T-helper 2 cell treated with Interferon-gamma antibody and Interleukin-4, amounts not matched to agents 5 μg/mL and 100 μg/mL, for 36 hours (primary cell): ENCODE measurements at regions not wholly inside any gene's neighbourhood (a gene's known extent, or its start where the extent isn't known, plus 50 kb on each side); places are given as distances from the start of the nearest gene placed in this dataset.

ENCODE experiments used
- DNase-seq: peaks from one replicate; pipeline ENCODE4 v3.0.0; 2021; ENCODE audit warnings: low spot score
- H3K27ac Mint-ChIP-seq: one replicate; pipeline ENCODE4 v1.8.0; 2021; ENCODE audit warnings: mild to moderate bottlenecking, mixed read lengths
- H3K27me3 Mint-ChIP-seq: one replicate; pipeline ENCODE4 v1.8.0; 2021; ENCODE audit warnings: low read depth, mixed read lengths
- H3K36me3 Mint-ChIP-seq: one replicate; pipeline ENCODE4 v1.8.0; 2021; ENCODE audit warnings: low read depth, mixed read lengths
- H3K4me1 Mint-ChIP-seq: one replicate; pipeline ENCODE4 v1.8.0; 2021; ENCODE audit warnings: low read depth, mixed read lengths
- H3K4me3 Mint-ChIP-seq: one replicate; pipeline ENCODE4 v1.8.0; 2022; ENCODE audit warnings: mild to moderate bottlenecking, moderate library complexity, mixed read lengths
- H3K9me3 Mint-ChIP-seq: one replicate; pipeline ENCODE4 v1.8.0; 2021; ENCODE audit warnings: mixed read lengths

DNA sequence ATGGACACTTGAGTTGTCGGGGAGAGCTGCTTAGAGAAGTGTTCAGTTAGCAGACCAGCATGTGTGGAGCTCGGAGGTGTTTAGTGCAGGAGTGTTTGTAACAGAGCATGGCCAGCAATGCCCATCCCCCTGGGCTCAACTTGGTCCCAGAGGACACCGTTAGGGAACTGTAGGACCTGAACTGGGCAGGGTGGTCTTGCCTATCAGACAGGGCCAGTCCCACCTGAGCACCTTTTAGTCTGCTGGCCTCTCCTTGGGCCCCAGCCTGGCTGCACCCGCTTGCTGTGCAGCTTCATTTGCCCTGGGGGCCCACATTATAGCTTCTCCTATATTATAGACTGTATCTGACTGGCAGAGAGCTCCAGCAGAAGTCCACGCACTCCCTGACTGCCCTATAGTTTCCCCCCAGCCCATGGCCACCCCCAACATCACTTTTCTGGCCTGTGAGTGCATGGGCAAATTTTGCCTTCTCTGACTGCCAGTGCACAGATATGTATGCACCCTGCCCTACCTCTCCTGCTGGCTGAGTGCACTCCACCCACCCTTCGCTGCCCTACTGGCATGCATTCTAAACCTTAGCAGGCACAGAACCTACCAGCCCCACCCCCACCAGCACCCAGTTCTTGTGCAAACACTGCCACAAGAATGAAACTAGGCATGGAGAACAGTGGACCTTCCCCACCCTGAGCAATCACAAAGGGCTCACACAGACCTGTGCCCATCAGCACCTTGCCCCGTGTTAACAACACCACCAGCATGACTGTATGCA lies 1030.6 kb upstream of the GHITM start:
- Mint-ChIP-seq H3K4me1 (no peaks in the 10 kb centered on the region), H3K4me3 (no peak overlapping the region), H3K9me3 (peaks cover 65% of the 10 kb centered on the region), H3K27ac (no peak overlapping the region), H3K27me3 (no peaks in the 10 kb centered on the region), H3K36me3 (no peaks in the 10 kb centered on the region)
- DNase-seq, result no peak

DNA sequence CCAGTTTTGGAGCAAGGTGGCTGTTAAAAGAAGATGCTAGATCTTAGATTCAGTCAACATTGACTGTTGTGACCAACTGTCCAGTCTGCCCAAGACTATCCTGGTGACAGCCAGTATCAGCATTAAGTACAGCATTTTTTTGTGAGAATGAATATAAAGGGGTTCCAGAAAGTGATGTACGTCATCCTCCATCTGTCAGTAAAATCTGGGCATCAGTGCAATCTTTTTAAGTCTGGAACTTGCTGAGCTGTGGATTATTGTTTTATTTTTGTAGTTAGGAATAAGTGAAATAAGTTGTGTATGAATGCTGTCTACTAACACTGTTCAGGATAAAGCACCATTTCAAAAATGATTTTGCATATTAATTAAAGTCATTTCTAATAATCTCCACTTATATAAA lies 1020.0 kb upstream of the GHITM start:
- H3K27ac Mint-ChIP-seq, result no peak overlapping the region
- H3K4me3 Mint-ChIP-seq, result no peak overlapping the region
- no peak for DNase-seq
- H3K36me3 Mint-ChIP-seq, result no peaks in the 10 kb centered on the region
- no peaks in the 10 kb centered on the region for H3K27me3 Mint-ChIP-seq
- H3K4me1 Mint-ChIP-seq, result no peaks in the 10 kb centered on the region
- peaks cover 35% of the 10 kb centered on the region for H3K9me3 Mint-ChIP-seq

- H3K27me3 Mint-ChIP-seq, result no peaks in the 10 kb centered on the region
- H3K4me3 Mint-ChIP-seq, result no peak overlapping the region
- H3K4me1 Mint-ChIP-seq, result no peaks in the 10 kb centered on the region
- DNase-seq, result no peak
- no peak overlapping the region for H3K27ac Mint-ChIP-seq
- no peaks in the 10 kb centered on the region for H3K36me3 Mint-ChIP-seq
- H3K9me3 Mint-ChIP-seq, result peaks cover 49% of the 10 kb centered on the region
Measured at GRCh38 chr10:83122336-83122735, 1017.0 kb upstream of the GHITM start.

DNA sequence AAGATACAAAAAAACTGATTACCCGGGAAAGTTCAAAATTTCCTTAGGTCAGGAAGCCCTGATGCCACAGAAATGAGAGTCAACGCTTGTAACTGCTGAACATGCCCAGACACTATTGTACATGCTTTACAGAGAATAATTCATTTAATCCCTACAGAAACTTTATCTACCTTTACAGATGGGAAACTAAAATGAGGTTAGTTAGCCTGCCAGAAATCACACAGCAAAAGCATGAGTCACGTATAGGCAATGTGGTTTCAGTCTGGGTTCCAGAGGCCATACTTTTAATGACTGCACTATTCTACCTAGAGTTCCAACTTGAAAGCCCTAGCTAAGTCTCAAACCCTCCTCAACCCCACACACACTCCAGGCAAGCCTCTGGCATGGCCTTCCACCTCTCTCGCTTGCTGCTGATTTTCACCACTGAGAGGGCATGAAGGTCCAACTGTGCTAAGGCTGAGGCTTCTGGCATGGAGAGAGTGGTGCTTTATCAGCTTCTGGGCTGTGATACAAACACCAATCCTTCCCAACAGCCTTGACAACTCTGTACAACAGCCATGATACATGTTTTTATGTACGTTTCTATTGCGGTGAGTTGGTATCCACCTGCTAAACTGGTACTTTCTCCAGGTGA lies 1011.2 kb upstream of the GHITM start:
- DNase-seq, result no peak
- H3K4me1 Mint-ChIP-seq, result no peaks in the 10 kb centered on the region
- H3K27me3 Mint-ChIP-seq, result no peaks in the 10 kb centered on the region
- H3K36me3 Mint-ChIP-seq, result no peaks in the 10 kb centered on the region
- H3K4me3 Mint-ChIP-seq, result no peak overlapping the region
- H3K9me3 Mint-ChIP-seq, result peaks cover 48% of the 10 kb centered on the region
- no peak overlapping the region for H3K27ac Mint-ChIP-seq

DNA sequence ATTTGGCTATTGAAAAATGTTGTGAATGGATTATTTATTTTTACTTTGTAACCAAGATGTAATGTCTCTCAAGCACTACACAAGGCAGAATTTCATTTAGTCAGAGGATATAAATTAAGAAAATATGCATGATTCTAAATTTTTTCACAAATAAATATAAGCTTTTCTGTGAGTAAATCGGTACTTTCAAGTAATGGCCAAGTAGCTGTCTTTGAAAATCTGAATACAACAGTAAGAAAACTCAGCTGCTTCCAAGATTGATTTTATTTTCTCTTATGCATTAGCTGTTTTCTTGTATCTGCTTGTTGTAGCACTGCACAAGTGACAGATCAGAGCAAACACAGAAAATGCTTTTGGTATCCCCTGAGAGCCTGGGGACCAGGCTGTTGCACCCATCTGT lies 998.5 kb upstream of the GHITM start:
- Mint-ChIP-seq H3K4me1 (no peaks in the 10 kb centered on the region), H3K27ac (no peak overlapping the region), H3K4me3 (no peak overlapping the region), H3K27me3 (no peaks in the 10 kb centered on the region), H3K36me3 (no peaks in the 10 kb centered on the region), H3K9me3 (peaks cover 16% of the 10 kb centered on the region)
- no peak for DNase-seq

GRCh38 chr10:83142074-83142563 lies 997.2 kb upstream of the GHITM start:
- Mint-ChIP-seq H3K4me3 (no peak overlapping the region), H3K4me1 (no peaks in the 10 kb centered on the region), H3K27ac (no peak overlapping the region), H3K36me3 (no peaks in the 10 kb centered on the region), H3K9me3 (peaks cover 16% of the 10 kb centered on the region), H3K27me3 (no peaks in the 10 kb centered on the region)
- no peak for DNase-seq

DNA sequence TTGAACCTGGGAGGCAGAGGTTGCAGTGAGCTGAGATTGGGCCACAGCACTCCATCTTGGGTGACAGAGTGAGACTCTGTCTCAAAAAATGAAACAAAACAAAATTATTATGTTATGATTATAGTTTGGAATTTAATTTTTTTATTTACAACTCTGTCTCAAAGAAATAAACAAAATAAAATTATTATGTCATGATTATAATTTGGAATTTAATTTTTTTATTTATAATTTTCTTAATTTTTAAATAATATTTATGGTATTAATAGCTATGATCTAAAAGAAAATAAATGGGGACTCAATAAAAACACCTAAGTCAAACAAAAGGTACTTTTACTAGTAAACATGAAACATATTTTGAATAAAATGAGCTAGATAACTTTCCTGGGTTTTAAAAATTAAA lies 994.8 kb upstream of the GHITM start:
- Mint-ChIP-seq H3K4me3 (no peak overlapping the region), H3K36me3 (no peaks in the 10 kb centered on the region), H3K4me1 (no peaks in the 10 kb centered on the region), H3K27ac (no peak overlapping the region), H3K9me3 (peaks cover 24% of the 10 kb centered on the region), H3K27me3 (no peaks in the 10 kb centered on the region)
- DNase-seq, result no peak

GRCh38 chr10:83153714-83154113 lies 985.6 kb upstream of the GHITM start:
- no peak for DNase-seq
- H3K36me3 Mint-ChIP-seq, result no peaks in the 10 kb centered on the region
- H3K27me3 Mint-ChIP-seq, result no peaks in the 10 kb centered on the region
- no peak overlapping the region for H3K27ac Mint-ChIP-seq
- no peaks in the 10 kb centered on the region for H3K4me1 Mint-ChIP-seq
- peaks cover 15% of the 10 kb centered on the region for H3K9me3 Mint-ChIP-seq
- no peak overlapping the region for H3K4me3 Mint-ChIP-seq

GRCh38 chr10:83164156-83164555 lies 975.2 kb upstream of the GHITM start:
- no peak for DNase-seq
- Mint-ChIP-seq H3K9me3 (peaks cover 14% of the 10 kb centered on the region), H3K36me3 (no peaks in the 10 kb centered on the region), H3K27me3 (no peaks in the 10 kb centered on the region), H3K4me1 (no peaks in the 10 kb centered on the region), H3K4me3 (no peak overlapping the region), H3K27ac (no peak overlapping the region)

GRCh38 chr10:83165265-83165664 lies 974.0 kb upstream of the GHITM start:
- no peaks in the 10 kb centered on the region for H3K36me3 Mint-ChIP-seq
- DNase-seq, result no peak

GRCh38 chr10:83166344-83166743 lies 973.0 kb upstream of the GHITM start:
- no peaks in the 10 kb centered on the region for H3K4me1 Mint-ChIP-seq
- no peaks in the 10 kb centered on the region for H3K36me3 Mint-ChIP-seq
- peaks cover 17% of the 10 kb centered on the region for H3K9me3 Mint-ChIP-seq
- no peak overlapping the region for H3K27ac Mint-ChIP-seq
- no peak overlapping the region for H3K4me3 Mint-ChIP-seq
- no peaks in the 10 kb centered on the region for H3K27me3 Mint-ChIP-seq
- no peak for DNase-seq

More at GRCh38 chr10:83165265-83165664, 974.0 kb upstream of the GHITM start:
- H3K27me3 Mint-ChIP-seq, result no peaks in the 10 kb centered on the region
- H3K27ac Mint-ChIP-seq, result no peak overlapping the region
- H3K4me1 Mint-ChIP-seq, result no peaks in the 10 kb centered on the region
- no peak overlapping the region for H3K4me3 Mint-ChIP-seq
- H3K9me3 Mint-ChIP-seq, result peaks cover 14% of the 10 kb centered on the region

- Mint-ChIP-seq H3K27me3 (no peaks in the 10 kb centered on the region), H3K36me3 (no peaks in the 10 kb centered on the region), H3K4me1 (no peaks in the 10 kb centered on the region), H3K9me3 (peaks cover 14% of the 10 kb centered on the region), H3K4me3 (no peak overlapping the region), H3K27ac (no peak overlapping the region)
- no peak for DNase-seq
Measured at GRCh38 chr10:83167081-83167480, 972.2 kb upstream of the GHITM start.

DNA sequence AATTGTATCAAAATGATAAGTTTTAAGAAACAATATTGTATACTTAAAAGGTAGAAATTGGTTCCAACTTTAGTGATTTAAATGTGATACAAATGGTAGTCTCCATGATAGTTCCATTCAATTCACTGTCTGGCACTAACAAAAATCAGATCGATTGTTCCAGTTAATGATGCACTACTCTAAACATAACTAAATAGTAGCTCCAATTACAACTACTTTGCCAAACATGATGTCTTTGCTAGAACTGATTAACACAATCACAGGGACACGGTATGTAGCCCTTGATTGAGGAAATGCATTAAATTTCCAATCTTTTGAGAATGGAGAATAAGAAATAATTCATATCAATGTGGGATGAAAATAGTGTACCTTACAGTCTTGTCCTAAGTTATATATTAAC lies 962.4 kb upstream of the GHITM start:
- Mint-ChIP-seq H3K27me3 (no peaks in the 10 kb centered on the region), H3K4me1 (no peaks in the 10 kb centered on the region), H3K4me3 (no peak overlapping the region), H3K27ac (no peak overlapping the region), H3K36me3 (no peaks in the 10 kb centered on the region), H3K9me3 (peaks cover 35% of the 10 kb centered on the region)
- no peak for DNase-seq

DNA sequence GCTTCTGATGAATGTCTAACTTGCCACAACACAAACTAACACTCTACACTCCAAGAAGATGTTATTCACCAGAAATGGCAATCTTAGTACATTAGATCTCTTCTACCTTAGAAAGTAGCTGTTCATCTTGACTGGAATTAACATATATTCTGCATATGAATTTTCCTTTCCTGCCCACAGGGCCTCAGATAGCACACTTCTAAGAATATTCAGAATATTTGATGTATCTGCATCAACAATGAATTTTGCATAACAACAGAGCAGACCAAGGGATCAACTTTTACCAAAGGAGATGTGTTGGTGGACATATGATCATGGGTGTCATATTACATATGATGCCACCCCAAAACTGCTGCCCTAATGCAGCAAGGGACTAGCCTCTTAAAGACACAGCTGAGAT lies 960.8 kb upstream of the GHITM start:
- Mint-ChIP-seq H3K36me3 (no peaks in the 10 kb centered on the region), H3K9me3 (peaks cover 30% of the 10 kb centered on the region), H3K27ac (no peak overlapping the region), H3K27me3 (no peaks in the 10 kb centered on the region), H3K4me3 (no peak overlapping the region), H3K4me1 (no peaks in the 10 kb centered on the region)
- DNase-seq, result no peak
